Activated T-cell treated with anti-CD3 and anti-CD28 coated beads, Interleukin-2, amount 50 U/mL, for 72 hours (primary cell): ENCODE measurements at regions not wholly inside any gene's neighbourhood (a gene's known extent, or its start where the extent isn't known, plus 50 kb on each side); places are given as distances from the start of the nearest gene placed in this dataset.

Experiments used
- ATAC-seq, 2 donors: fragments of 150-1000 bp; cut with Tn5 transposase; replicated peaks in 1 of 2; 2 replicates each; pipeline ENCODE4 v1.10.0; 2021; ENCODE audit warnings: moderate library complexity in 2 of 2, mild to moderate bottlenecking in 1 of 2
- DNase-seq, 2 donors: peaks; one replicate each; pipeline ENCODE4 v3.0.0; 2021 to 2022; ENCODE audit warnings: mixed read lengths in 1 of 2
- H3K27ac Mint-ChIP-seq: one replicate; pipeline ENCODE4 v1.8.0; 2022; ENCODE audit warnings: mild to moderate bottlenecking, moderate library complexity, mixed read lengths
- H3K27me3 Mint-ChIP-seq: one replicate; pipeline ENCODE4 v1.8.0; 2022; ENCODE audit warnings: low read depth, mixed read lengths
- H3K36me3 Mint-ChIP-seq, 2 donors: one replicate each; pipeline ENCODE4 v1.8.0; 2022; ENCODE audit warnings: mixed read lengths in 2 of 2, mild to moderate bottlenecking in 1 of 2; ENCODE audit not compliant: insufficient read depth in 2 of 2
- H3K4me1 Mint-ChIP-seq: one replicate; pipeline ENCODE4 v1.8.0; 2022; ENCODE audit warnings: low read depth, mixed read lengths
- H3K4me3 Mint-ChIP-seq, 2 donors: one replicate each; pipeline ENCODE4 v1.8.0; 2022; ENCODE audit warnings: mild to moderate bottlenecking in 2 of 2, mixed read lengths in 2 of 2, moderate library complexity in 2 of 2
- H3K9me3 Mint-ChIP-seq, 2 donors: one replicate each; pipeline ENCODE4 v1.8.0; 2022; ENCODE audit warnings: mixed read lengths in 2 of 2

DNA sequence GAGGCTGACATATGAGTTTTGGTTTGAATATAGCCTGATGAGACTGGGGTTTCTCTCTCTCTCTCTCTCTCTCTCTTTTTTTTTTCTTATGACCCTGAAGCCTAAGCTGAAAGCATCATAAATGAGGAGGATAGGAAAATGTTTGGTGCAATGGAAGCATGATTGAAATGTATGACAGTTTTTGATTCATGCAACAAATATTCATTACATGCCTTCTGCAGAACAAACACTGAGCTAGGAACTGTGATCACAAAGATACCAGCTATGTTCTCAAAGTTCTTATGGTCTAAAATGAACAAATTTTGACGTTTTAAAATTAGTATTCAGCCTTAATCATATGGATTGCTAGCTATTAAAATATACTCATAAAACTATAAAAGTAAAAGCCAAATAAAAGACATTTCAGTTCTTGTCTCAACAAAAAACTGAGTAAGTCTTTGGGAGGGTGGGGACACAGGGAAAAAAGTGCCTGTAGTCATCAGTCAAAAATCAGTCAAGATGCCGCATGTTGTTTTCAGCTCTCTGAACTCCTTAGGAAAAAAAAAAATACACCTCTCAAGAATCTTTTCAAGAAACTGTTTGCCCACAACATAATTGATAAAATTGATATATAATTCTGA lies 57.2 kb downstream of the NKX6-1 start:
- H3K4me1 Mint-ChIP-seq, result no peaks in the 10 kb centered on the region
- H3K27ac Mint-ChIP-seq, result no peak overlapping the region
- ATAC-seq (no peak), DNase-seq (no peak)
- H3K27me3 Mint-ChIP-seq, result no peaks in the 10 kb centered on the region
- no peak overlapping the region for H3K4me3 Mint-ChIP-seq
- no peaks in the 10 kb centered on the region for H3K9me3 Mint-ChIP-seq
- H3K36me3 Mint-ChIP-seq, result no peaks in the 10 kb centered on the region

DNA sequence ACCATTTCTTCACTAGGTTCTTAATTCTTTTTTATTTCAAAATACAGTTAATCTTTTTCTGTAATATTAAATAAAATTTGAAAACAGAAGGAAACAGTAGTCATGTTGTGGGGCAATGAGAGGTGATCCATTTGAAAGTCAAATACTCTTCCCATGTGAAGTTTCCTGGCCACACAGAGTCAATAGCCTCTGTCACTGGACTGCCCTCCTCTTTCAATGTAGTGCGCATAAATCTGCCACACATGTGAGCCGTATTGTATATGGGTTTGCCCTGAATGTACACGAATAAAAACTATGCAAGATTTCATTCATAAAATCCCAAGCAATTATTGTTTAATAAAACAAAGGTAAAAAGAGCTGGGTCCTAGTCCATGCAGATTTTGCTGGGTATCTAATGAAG lies 59.1 kb downstream of the NKX6-1 start:
- ATAC-seq (no peak), DNase-seq (no peak)
- H3K9me3 Mint-ChIP-seq, result no peaks in the 10 kb centered on the region
- H3K4me3 Mint-ChIP-seq, result no peak overlapping the region
- H3K27ac Mint-ChIP-seq, result no peak overlapping the region
- no peaks in the 10 kb centered on the region for H3K36me3 Mint-ChIP-seq
- peaks cover 6% of the 10 kb centered on the region for H3K27me3 Mint-ChIP-seq
- H3K4me1 Mint-ChIP-seq, result no peaks in the 10 kb centered on the region

DNA sequence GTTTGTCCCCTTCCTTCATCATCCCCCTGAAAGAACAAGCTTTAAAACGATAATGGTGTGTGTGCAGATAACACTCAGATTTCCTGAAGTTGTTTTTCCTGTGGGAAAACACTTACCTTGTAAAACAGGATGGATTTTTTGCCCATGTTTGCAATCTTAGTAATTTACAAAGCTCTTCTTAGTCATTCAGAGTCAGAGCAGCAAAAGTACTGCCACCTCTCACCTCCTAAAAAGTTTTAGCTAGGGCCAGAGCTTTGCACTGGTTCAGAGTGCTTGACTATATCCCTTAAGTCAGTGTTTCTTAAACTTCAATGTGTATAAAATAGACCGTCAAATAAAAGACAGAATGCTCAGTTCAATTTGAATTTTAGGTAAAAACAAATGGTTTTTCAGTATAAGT lies 62.3 kb downstream of the NKX6-1 start:
- Mint-ChIP-seq H3K9me3 (peaks cover 0 to 2% of the 10 kb centered on the region in 2 donors), H3K27ac (no peak overlapping the region), H3K36me3 (no peaks in the 10 kb centered on the region), H3K27me3 (peaks cover 6% of the 10 kb centered on the region), H3K4me1 (no peaks in the 10 kb centered on the region), H3K4me3 (no peak overlapping the region)
- no peak for ATAC-seq
- DNase-seq, result no peak

DNA sequence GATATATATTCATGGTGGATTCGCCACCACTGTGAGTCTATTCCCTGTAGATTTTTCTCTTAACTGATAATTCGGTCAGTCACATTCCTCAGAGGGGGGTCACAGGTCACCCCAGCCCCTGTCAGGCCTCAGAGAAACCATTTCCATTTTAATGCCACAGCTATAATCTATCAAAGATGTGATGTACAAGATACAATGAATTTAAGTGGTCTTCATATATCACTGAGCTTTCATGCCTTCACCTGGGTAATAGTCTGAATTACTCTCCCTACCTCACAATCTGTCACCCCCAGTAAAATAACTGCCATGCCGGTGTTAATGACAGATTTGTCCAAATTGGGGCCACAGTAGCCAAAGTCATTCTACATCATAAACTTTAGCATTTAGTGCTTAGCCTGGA lies 64.7 kb downstream of the NKX6-1 start:
- Mint-ChIP-seq H3K4me1 (no peaks in the 10 kb centered on the region), H3K4me3 (no peak overlapping the region), H3K36me3 (no peaks in the 10 kb centered on the region), H3K9me3 (peaks cover 0 to 2% of the 10 kb centered on the region in 2 donors), H3K27ac (no peak overlapping the region), H3K27me3 (peaks cover 6% of the 10 kb centered on the region)
- ATAC-seq (no peak), DNase-seq (no peak)

DNA sequence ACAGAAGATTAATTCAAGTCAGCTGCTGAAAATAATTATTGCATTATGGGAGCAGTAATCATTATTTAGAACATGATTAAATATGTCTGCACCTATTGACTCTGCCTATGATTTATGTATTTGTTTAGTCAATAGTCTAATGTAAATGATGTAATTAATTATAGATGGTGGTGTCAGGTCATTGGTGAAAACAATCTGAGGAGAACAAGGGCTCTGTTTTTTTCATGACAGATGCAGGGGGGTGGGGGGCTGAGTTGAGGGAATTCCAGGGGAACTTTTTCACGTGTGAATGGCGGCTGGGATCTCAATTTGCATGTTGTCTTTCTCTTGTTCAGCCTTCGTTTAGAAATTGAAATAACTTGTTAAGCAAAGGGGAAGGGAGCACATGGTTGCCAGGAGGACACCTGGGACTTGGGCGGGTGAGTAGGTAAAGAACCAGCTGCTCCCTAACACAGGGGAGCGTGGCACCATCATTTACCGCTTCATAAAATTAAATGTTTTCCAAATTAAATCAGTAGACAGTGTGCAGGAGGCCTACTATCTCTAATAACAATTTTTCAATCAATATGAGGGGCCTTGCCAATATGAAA lies 65.4 kb downstream of the NKX6-1 start:
- ATAC-seq, result no peak
- no peak overlapping the region for H3K4me3 Mint-ChIP-seq
- H3K9me3 Mint-ChIP-seq, result peaks cover 0 to 2% of the 10 kb centered on the region in 2 donors

DNA sequence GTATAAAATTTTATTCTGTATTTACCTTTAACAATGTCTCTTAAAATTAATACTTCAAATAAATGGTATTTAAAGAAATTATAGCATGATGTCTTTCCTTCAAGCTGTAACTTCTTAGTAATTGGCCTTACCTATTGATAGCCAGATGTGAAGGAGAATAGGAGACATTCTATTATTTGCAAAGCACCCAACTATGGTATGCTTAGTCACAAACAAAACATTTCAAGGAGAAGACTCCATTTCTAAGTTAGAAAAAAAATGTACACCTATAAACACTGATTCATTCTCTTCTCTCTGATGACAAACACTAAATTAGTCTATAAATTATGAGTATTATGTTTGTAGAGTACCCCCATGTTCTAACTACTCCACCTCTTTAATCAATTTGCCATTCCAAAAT lies 66.4 kb downstream of the NKX6-1 start:
- H3K27ac Mint-ChIP-seq, result no peak overlapping the region
- H3K4me3 Mint-ChIP-seq, result no peak overlapping the region
- H3K9me3 Mint-ChIP-seq, result peaks cover 0 to 2% of the 10 kb centered on the region in 2 donors
- ATAC-seq (no peak), DNase-seq (no peak)
- no peaks in the 10 kb centered on the region for H3K4me1 Mint-ChIP-seq
- peaks cover 6% of the 10 kb centered on the region for H3K27me3 Mint-ChIP-seq
- H3K36me3 Mint-ChIP-seq, result no peaks in the 10 kb centered on the region

More for the DNA sequence above, 65.4 kb downstream of the NKX6-1 start:
- Mint-ChIP-seq H3K4me1 (no peaks in the 10 kb centered on the region), H3K27me3 (peaks cover 6% of the 10 kb centered on the region), H3K36me3 (no peaks in the 10 kb centered on the region), H3K27ac (no peak overlapping the region)
- no peak for DNase-seq

DNA sequence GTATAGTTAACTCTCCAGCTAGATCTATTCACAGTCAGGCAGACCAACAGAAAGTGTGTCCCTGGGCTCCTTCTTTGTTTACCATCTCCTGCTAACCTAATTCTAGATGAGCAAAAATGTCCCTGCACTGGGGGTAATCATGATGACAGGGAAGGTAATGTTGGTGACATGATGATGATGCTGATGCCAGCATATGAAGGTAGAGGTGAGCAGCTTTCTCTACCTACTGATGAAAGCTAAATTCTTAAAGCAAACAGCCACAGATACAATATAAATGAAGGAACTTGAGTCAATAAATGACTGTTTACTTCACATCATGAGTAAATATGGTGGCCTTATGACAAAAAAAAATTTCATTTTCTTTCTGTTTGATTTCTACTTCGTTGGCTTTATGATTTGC lies 78.5 kb downstream of the NKX6-1 start:
- Mint-ChIP-seq H3K4me1 (no peaks in the 10 kb centered on the region), H3K36me3 (peaks cover 2% of the 10 kb centered on the region in 2 donors), H3K27me3 (peaks cover 8% of the 10 kb centered on the region), H3K27ac (no peak overlapping the region), H3K9me3 (peaks cover 2 to 6% of the 10 kb centered on the region in 2 donors), H3K4me3 (no peak overlapping the region)
- ATAC-seq, result no peak
- DNase-seq, result no peak

DNA sequence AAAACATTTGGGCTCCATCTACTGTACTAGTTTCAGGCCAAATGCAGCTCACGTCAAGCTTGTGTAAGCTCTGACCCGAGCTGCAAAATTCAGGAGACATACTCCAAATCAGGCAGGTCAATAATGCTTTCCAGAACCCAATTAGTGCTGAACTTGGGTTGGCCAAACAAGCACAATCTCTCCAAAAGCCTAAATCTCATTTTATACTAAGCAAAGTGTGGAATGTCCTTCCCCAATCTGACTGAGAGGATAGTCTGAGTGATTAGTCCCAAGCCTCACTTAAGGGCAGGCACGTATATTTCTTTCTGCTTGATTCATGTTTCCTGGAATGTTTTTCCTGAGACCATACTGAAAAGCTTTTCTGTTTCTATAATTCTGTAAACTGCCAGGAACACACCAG lies 79.9 kb downstream of the NKX6-1 start:
- H3K36me3 Mint-ChIP-seq, result peaks cover 2% of the 10 kb centered on the region in 2 donors
- DNase-seq (no peak), ATAC-seq (no peak)
- no peak overlapping the region for H3K4me3 Mint-ChIP-seq
- peaks cover 8% of the 10 kb centered on the region for H3K27me3 Mint-ChIP-seq
- H3K9me3 Mint-ChIP-seq, result peaks cover 0 to 2% of the 10 kb centered on the region in 2 donors
- H3K27ac Mint-ChIP-seq, result no peak overlapping the region
- no peaks in the 10 kb centered on the region for H3K4me1 Mint-ChIP-seq

DNA sequence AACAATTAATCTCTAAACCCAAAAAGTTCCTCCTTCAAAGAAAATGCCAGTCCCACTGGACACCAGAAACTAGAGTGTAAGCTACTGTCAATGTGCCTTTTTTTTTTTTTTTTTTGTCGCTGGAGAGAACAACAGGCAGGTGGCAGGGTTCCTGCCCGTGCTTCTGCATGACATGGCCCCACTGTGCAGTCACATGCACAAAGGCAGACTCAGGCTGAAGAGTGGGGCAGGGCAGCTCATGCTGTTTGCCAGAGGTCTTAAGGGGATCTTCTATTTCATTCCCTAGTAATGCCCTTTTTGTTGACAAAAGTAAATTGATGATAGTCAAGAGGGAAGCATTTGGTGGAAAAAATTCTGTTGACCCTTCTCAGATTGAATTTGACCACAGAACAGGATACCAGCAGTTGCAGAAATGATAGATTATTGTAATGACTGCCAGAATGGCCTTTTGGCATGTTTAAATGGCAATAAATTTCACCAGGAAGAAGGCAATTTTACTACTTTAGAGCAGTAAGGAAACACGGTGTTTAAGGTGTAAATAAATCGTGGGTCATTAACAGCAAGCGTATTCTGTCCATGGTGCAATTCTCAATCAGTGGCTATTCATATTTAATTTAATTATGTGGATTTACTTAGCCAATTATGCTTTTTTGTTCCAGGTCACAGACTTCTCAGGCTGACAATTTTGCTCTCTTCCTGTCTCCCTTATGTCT lies 80.9 kb downstream of the NKX6-1 start:
- Mint-ChIP-seq H3K27ac (no peak overlapping the region), H3K4me3 (no peak overlapping the region), H3K36me3 (peaks cover 0 to 2% of the 10 kb centered on the region in 2 donors), H3K4me1 (no peaks in the 10 kb centered on the region), H3K9me3 (no peaks in the 10 kb centered on the region), H3K27me3 (peaks cover 8% of the 10 kb centered on the region)
- ATAC-seq (no peak), DNase-seq (no peak)

DNA sequence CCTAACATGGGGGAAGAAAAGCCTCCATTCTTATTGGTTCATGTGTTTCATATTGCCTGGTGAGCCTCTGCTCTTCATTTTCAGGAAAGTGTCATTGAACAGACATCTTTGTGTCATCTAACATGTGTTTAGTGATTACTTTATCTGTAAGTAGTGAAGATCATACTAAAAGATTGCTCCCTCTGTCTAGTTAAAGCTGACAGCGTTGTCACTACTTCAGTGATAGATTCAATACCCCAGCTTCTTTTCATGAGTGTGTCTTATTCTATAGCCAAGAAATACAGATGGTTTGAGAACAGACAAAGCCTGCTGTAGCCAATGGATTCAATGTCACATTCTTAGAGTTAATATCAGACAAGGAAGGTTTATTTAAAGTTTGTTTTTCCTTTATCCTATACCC lies 85.1 kb downstream of the NKX6-1 start:
- Mint-ChIP-seq H3K4me3 (no peak overlapping the region), H3K4me1 (no peaks in the 10 kb centered on the region), H3K9me3 (peaks cover 0 to 2% of the 10 kb centered on the region in 2 donors), H3K36me3 (no peaks in the 10 kb centered on the region), H3K27me3 (peaks cover 8% of the 10 kb centered on the region), H3K27ac (no peak overlapping the region)
- DNase-seq (no peak), ATAC-seq (no peak)

DNA sequence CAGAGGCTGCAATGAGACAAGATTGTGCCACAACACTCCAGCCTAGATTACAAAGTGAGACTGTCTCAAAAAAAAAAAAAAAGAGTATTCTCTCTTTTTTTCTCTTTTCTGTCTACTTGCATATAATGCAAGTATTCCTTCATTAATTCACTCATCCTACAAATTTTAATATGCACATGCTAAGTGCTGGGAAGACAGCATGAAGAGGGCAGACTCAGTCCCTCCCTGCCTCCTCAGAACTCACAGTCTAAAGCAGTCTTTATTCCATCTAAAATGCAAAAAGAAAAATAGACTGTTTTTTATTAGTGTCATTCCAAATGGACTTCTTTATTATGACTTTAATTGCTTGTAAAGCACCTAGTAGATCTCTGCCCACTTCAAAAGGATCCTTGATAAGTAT lies 85.6 kb downstream of the NKX6-1 start:
- peaks cover 0 to 2% of the 10 kb centered on the region in 2 donors for H3K9me3 Mint-ChIP-seq
- DNase-seq (no peak), ATAC-seq (no peak)
- H3K27me3 Mint-ChIP-seq, result peaks cover 4% of the 10 kb centered on the region
- H3K27ac Mint-ChIP-seq, result no peak overlapping the region
- H3K36me3 Mint-ChIP-seq, result no peaks in the 10 kb centered on the region
- H3K4me3 Mint-ChIP-seq, result no peak overlapping the region
- no peaks in the 10 kb centered on the region for H3K4me1 Mint-ChIP-seq

DNA sequence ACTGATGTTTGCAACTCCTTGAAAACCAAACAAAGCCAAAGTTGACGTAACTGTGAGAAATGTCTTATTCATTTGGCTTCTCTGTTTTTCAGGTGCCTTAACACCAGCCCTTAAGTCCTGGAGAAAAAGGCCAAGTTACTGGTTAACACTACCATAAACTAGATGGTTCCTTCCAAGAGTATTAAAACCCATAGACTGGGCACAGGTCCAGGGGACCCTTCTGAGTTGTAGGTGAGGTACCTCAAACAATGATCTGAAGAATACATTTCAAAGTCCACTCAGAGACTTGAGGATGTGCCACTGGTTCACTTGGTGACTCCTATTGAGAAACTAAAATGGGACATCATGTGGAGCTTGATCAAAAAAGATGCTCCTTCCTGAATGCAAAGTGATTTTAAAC lies 87.0 kb downstream of the NKX6-1 start:
- ATAC-seq (no peak), DNase-seq (no peak)
- no peak overlapping the region for H3K4me3 Mint-ChIP-seq
- no peak overlapping the region for H3K27ac Mint-ChIP-seq
- no peaks in the 10 kb centered on the region for H3K36me3 Mint-ChIP-seq
- no peaks in the 10 kb centered on the region for H3K4me1 Mint-ChIP-seq
- H3K9me3 Mint-ChIP-seq, result peaks cover 0 to 2% of the 10 kb centered on the region in 2 donors
- H3K27me3 Mint-ChIP-seq, result no peaks in the 10 kb centered on the region

DNA sequence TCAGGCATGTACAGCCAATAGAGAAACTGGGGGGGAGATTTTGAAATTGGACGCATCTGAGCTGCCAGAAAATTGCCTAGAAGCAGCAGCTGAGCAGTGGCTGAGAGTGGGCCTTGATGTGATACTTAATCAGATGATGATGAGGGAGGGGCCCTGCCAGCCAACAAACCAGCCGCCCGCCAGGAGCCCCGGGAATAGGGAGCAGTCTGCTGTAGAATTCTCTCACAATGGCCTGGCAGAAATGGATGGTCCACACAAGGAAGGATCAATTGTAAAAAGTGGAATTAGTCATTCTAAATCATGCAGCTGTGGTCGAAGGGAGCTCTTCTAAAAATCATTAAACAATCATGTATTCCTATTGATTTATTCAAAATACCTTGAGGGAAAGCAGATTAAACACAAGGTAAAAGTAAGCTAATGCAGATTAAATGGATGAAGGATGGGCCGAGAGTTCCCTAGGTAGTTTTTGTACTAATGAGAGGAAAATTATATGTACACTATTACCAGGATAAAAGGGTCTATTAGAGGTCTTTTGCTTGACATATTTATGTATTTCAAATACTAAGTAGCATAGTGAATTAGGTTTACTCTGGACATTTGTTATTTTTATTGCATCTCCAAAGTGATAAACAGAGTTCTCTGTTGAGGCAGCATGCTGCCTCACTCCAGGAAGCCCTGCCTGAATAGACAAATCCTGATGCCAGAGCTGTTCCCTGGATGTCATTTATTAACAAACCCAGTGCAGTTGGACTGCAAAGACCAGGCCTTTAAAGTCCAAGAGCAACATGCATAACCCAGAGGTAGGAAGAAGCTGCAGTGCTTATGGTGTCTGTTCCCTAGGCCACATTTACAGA lies 91.3 kb downstream of the NKX6-1 start:
- H3K4me1 Mint-ChIP-seq, result no peaks in the 10 kb centered on the region
- no peak overlapping the region for H3K27ac Mint-ChIP-seq
- DNase-seq, result no peak
- no peak overlapping the region for H3K4me3 Mint-ChIP-seq
- ATAC-seq, result no peak
- H3K9me3 Mint-ChIP-seq, result peaks cover 0 to 2% of the 10 kb centered on the region in 2 donors
- no peaks in the 10 kb centered on the region for H3K27me3 Mint-ChIP-seq
- no peaks in the 10 kb centered on the region for H3K36me3 Mint-ChIP-seq
